ENCODE measurements at regions not wholly inside any gene's neighbourhood (a gene's known extent, or its start where the extent isn't known, plus 50 kb on each side); places are given as distances from the start of the nearest gene placed in this dataset.

DNA sequence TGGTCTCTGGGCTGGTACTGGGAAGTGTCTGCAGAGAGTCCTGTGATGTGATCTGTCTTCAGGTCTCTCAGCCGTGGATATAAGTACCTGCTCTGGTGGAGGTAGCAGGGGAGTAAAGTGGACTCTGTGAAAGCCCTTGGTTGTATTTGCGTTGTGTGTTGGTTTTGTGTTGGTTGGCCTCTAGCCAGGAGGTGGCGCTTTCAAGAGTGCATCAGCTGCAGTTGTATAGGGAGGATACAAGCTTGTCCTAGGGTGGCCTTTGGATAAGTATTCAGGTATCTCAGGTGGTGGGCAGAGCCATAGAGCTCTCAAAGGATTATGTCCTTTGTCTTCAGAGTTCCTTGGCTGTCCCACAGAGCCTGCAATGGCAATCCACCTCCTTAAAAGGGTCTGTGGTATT is 111.6 kb downstream of the MAGEB17 start:
- DNase-seq = peak in 1 of 4 donors; percentile 11
- H3K27ac ChIP-seq = no peak overlapping the region
- no peak overlapping the region for H3K4me3 ChIP-seq
- H3K36me3 ChIP-seq (replicated peaks in 1 of 2; ENCODE audit: insufficient read depth in 1 of 2, low read depth in 2 of 2) = no peaks in the 10 kb centered on the region
- no peak for TF ChIP-seq POLR2A (IDR thresholded peaks at IDR 0.05)
- TF ChIP-seq, protein P1, sequence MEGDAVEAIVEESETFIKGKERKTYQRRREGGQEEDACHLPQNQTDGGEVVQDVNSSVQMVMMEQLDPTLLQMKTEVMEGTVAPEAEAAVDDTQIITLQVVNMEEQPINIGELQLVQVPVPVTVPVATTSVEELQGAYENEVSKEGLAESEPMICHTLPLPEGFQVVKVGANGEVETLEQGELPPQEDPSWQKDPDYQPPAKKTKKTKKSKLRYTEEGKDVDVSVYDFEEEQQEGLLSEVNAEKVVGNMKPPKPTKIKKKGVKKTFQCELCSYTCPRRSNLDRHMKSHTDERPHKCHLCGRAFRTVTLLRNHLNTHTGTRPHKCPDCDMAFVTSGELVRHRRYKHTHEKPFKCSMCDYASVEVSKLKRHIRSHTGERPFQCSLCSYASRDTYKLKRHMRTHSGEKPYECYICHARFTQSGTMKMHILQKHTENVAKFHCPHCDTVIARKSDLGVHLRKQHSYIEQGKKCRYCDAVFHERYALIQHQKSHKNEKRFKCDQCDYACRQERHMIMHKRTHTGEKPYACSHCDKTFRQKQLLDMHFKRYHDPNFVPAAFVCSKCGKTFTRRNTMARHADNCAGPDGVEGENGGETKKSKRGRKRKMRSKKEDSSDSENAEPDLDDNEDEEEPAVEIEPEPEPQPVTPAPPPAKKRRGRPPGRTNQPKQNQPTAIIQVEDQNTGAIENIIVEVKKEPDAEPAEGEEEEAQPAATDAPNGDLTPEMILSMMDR (IDR thresholded peaks at IDR 0.05) = no peak
- intact Hi-C loops (cut with DNase I) = no loop called here
- no peaks in the 10 kb centered on the region for H3K4me1 ChIP-seq
- H3K9me3 ChIP-seq = no peaks in the 10 kb centered on the region
- no peak for ATAC-seq
- no peaks in the 10 kb centered on the region for H3K27me3 ChIP-seq
- 30% methylated on average over 3 of the region's 3 CpGs; no CpG with 5 or more reads in 1 of the 2 donors for WGBS, 2 donors

DNA sequence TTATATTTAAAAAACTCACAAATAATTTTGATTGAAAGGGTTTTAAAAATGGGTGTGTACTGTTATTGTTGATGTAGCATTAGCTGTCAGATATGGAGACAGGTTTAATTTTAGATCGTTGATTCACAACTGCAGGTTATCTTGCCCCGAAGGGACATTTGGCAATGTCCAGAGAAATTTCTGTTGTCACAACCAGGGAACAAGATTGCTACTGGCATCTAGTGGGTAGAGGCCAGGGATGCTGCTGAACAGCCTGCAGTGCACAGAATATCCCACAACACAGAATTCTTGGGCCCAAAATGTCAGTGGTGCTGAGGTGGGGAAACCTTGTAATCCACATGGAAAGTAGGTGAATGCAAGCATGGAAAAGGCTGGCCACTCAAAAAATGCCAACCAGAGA is 114.9 kb downstream of the MAGEB17 start:
- H3K27ac ChIP-seq = no peak overlapping the region
- intact Hi-C loops (cut with DNase I) = no loop called here
- no peak for TF ChIP-seq POLR2A (IDR thresholded peaks at IDR 0.05)
- TF ChIP-seq, protein P1 (IDR thresholded peaks at IDR 0.05) = no peak
- H3K27me3 ChIP-seq = no peaks in the 10 kb centered on the region
- DNase-seq (no peak), ATAC-seq (no peak)
- no peaks in the 10 kb centered on the region for H3K9me3 ChIP-seq
- H3K36me3 ChIP-seq (replicated peaks in 1 of 2; ENCODE audit: insufficient read depth in 1 of 2, low read depth in 2 of 2) = no peaks in the 10 kb centered on the region
- no peaks in the 10 kb centered on the region for H3K4me1 ChIP-seq
- no peak overlapping the region for H3K4me3 ChIP-seq
- WGBS, 2 donors = 34 to 48% methylated on average over 2 of the region's 2 CpGs

DNA sequence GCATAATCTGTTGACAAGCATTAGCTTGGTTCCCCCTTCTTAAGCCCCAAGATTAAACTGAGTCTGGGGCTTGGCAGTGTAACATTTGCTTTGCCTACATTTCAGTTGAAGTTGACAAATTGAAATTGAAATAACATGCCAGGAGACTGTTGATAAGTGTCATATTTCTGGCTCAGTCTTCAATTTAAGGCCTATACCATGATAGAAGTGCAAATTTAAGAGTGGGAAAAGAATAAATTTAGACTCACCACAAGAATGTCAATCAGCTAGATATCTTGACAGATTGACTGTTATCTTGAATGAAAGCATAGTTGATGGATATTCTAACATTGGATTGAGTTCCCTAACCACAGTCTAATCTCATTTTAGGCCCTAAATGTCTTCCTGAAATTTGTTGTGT is 117.6 kb downstream of the MAGEB17 start:
- TF ChIP-seq, protein P1 (IDR thresholded peaks at IDR 0.05) = no peak
- no peak for TF ChIP-seq POLR2A (IDR thresholded peaks at IDR 0.05)
- Histone ChIP-seq H3K4me3 (no peak overlapping the region), H3K27ac (no peak overlapping the region), H3K4me1 (no peaks in the 10 kb centered on the region), H3K36me3 (replicated peaks in 1 of 2; ENCODE audit: insufficient read depth in 1 of 2, low read depth in 2 of 2) (no peaks in the 10 kb centered on the region), H3K27me3 (no peaks in the 10 kb centered on the region), H3K9me3 (no peaks in the 10 kb centered on the region)
- no peak for DNase-seq
- intact Hi-C loops (cut with DNase I) = no loop called here
- no peak for ATAC-seq

DNA sequence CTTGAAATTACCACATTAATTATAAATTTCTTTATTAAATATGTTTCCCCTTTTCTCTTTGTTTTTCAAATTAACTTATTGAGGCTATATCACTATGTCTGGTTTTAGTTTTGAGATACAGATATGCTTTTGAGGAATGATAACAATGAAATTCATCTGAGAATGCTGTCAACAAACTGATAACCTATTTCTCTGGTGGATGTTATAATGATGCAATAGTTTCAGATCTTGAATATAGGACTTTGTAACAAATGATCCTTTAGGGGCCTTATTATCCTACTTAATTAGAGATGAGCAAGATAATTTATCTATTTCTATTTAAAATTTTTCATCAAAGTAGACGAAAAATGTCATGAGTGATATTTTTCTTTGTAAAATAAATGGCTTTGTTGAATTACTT is 123.7 kb downstream of the MAGEB17 start:
- H3K4me3 ChIP-seq = no peak overlapping the region
- H3K27ac ChIP-seq = no peak overlapping the region
- no peaks in the 10 kb centered on the region for H3K4me1 ChIP-seq
- 71 to 77% methylated on average over 1 of the region's 1 CpG for WGBS, 2 donors
- H3K36me3 ChIP-seq (replicated peaks in 1 of 2; ENCODE audit: insufficient read depth in 1 of 2, low read depth in 2 of 2) = no peaks in the 10 kb centered on the region
- H3K9me3 ChIP-seq = no peaks in the 10 kb centered on the region
- H3K27me3 ChIP-seq = no peaks in the 10 kb centered on the region
- intact Hi-C loops (cut with DNase I) = no loop called here
- TF ChIP-seq POLR2A (IDR thresholded peaks at IDR 0.05) = no peak
- TF ChIP-seq, protein P1 (IDR thresholded peaks at IDR 0.05) = no peak
- DNase-seq (no peak), ATAC-seq (no peak)

DNA sequence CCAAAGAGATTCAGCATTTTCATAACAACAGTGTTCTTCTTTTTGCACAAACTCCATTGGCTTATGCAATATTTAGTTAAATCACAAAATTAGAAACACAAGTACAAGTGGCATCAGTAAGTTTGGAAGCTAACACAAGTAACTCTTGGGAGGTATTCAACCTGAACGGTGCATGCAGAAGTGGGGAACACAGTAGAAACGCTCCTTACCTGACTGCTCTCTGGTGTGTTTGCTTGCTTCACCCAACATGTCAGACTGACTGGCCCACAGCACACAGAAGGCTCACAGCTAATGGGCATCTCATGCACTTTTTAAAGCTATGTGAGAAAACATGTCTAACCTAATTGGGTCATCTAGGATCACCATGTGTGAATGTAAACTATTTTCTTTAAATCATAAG is 133.6 kb downstream of the MAGEB17 start:
- 67 to 72% methylated on average over 2 of the region's 2 CpGs for WGBS, 2 donors
- Histone ChIP-seq H3K9me3 (no peaks in the 10 kb centered on the region), H3K4me3 (no peak overlapping the region), H3K36me3 (replicated peaks in 1 of 2; ENCODE audit: insufficient read depth in 1 of 2, low read depth in 2 of 2) (no peaks in the 10 kb centered on the region), H3K4me1 (no peaks in the 10 kb centered on the region), H3K27me3 (no peaks in the 10 kb centered on the region), H3K27ac (no peak overlapping the region)
- TF ChIP-seq POLR2A (IDR thresholded peaks at IDR 0.05) = no peak
- TF ChIP-seq, protein P1 (IDR thresholded peaks at IDR 0.05) = no peak
- intact Hi-C loops (cut with DNase I) = no loop called here
- ATAC-seq (no peak), DNase-seq (no peak)

Data from body of pancreas (tissue), 4 donors.